Testis (tissue), 2 donors: ENCODE measurements at regions not wholly inside any gene's neighbourhood (a gene's known extent, or its start where the extent isn't known, plus 50 kb on each side); places are given as distances from the start of the nearest gene placed in this dataset.

Experiments
- CTCF ChIP-seq, 3 experiments: fragments of 450-650 bp in 2 of 3; fragments of 200-600 bp in 1 of 3; sonication (generic) in 1 of 3; IDR thresholded peaks; one replicate each; pipeline ENCODE4 v1.5.1; 2016 to 2019; ENCODE audit warnings: antibody characterized with exemption in 3 of 3, mild to moderate bottlenecking in 2 of 3, moderate library complexity in 1 of 3
- POLR2A ChIP-seq: fragments of 450-650 bp; IDR thresholded peaks from one replicate; pipeline ENCODE4 v1.6.1; 2017; ENCODE audit warnings: antibody characterized with exemption, mild to moderate bottlenecking, moderate library complexity

DNA sequence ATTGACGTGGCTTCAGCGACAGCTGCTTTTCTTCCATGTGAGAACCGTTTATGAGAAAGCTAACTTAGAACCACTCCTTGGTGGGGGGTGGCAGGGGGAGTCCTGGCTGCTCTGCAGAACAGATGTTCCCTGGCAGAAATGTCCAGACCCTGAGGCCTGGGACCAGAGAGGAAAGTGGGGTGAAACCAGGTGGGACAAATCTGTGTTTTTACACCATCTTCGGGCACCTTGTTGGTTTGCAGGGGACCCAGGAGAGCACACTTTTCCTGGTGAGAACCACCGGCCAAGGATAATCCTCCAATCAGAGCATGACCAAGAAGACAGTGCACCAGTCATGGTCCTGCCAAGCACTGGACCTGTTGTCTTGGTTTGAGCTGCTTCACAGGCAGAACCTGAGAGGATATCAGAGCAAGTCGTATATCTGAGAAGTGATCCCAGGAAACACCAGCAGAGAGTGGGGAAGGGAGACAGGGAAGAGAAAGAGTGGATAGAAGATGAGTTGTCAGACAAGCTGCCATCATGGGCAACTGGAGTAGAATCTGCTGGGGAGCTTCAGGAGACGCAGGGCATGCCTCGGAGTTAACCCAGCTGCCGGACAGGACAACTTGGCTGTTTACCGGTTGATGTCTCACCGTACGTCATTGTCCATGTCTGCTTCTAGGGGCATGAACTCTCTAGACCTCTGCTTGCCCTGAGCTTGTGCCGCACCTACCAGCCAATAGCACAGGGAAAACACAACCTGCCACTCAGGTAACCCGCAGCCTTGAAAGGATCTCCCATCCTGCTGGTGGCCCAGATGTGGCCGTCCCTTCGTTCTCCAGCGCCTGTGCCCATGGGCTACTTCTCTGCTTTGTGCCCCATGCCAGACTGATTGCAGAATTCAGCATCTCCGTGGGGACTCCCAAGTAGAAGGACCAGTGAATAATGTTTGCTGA, 178.4 kb upstream of the MVB12B start:
- no peak for TF ChIP-seq CTCF (IDR thresholded peaks at IDR 0.05)
- no peak for TF ChIP-seq POLR2A
